Mucosa of rectum (tissue), 2 donors: ENCODE measurements at regions not wholly inside any gene's neighbourhood (a gene's known extent, or its start where the extent isn't known, plus 50 kb on each side); places are given as distances from the start of the nearest gene placed in this dataset.

Experiments
- H3K27ac ChIP-seq, 2 donors: one replicate each; pipeline ENCODE4 v1.7.0; 2013; ENCODE audit warnings: inconsistent platforms in 2 of 2, low read depth in 2 of 2, low read length in 2 of 2
- H3K27me3 ChIP-seq, 2 donors: one replicate each; pipeline ENCODE4 v1.7.0; 2013; ENCODE audit warnings: low read length in 2 of 2; ENCODE audit not compliant: control insufficient read depth in 2 of 2, insufficient read depth in 2 of 2
- H3K36me3 ChIP-seq, 2 donors: one replicate each; pipeline ENCODE4 v1.7.0; 2013; ENCODE audit warnings: low read length in 2 of 2; ENCODE audit not compliant: control insufficient read depth in 2 of 2, insufficient read depth in 2 of 2
- H3K4me1 ChIP-seq, 2 donors: one replicate each; pipeline ENCODE4 v1.7.0; 2013; ENCODE audit warnings: low read length in 2 of 2, mild to moderate bottlenecking in 1 of 2; ENCODE audit not compliant: control insufficient read depth in 2 of 2, insufficient read depth in 2 of 2
- H3K4me3 ChIP-seq, 2 donors: one replicate each; pipeline ENCODE4 v1.7.0; 2013; ENCODE audit warnings: low read length in 2 of 2
- H3K9ac ChIP-seq, 2 donors: one replicate each; pipeline ENCODE4 v1.7.0; 2013; ENCODE audit warnings: low read length in 2 of 2, low read depth in 1 of 2, mild to moderate bottlenecking in 1 of 2
- H3K9me3 ChIP-seq, 2 donors: one replicate each; pipeline ENCODE4 v1.7.0; 2013; ENCODE audit warnings: low read length in 2 of 2; ENCODE audit not compliant: control insufficient read depth in 2 of 2
- donor health status: healthy.
- donor health status: Normal muscosa, but diverticular disease.

DNA sequence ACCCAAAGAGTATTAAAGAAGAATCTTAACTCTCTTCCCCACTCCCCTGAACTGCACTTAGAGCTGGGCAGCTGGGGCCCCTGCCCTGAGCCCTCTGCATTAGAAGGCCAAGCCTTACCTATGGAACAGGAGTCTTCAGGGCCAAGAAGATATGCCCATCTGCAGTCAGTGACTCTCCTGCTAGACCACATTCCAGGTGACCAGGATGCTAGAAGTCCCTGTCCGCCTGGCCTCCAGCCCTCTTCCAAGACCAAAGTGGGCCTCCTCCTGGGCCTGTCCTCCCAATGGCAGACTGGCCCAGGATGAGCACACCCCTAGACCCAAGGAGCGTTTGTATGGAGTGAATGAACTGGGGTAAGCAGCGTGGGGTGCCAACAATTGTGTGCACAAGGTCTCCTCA lies 259.1 kb downstream of the LY86 start:
- Histone ChIP-seq H3K27me3 (no peaks in the 10 kb centered on the region), H3K4me1 (peaks cover 3 to 9% of the 10 kb centered on the region in 2 donors), H3K9me3 (no peaks in the 10 kb centered on the region), H3K4me3 (no peak overlapping the region), H3K27ac (no peak overlapping the region), H3K9ac (no peak overlapping the region), H3K36me3 (no peaks in the 10 kb centered on the region)

- Histone ChIP-seq H3K27me3 (no peaks in the 10 kb centered on the region), H3K4me1 (peaks cover 4 to 11% of the 10 kb centered on the region in 2 donors), H3K27ac (peak overlapping the region in 1 of 2 donors; percentile 11), H3K4me3 (peak overlapping the region in 1 of 2 donors; percentile 11), H3K9ac (no peak overlapping the region), H3K36me3 (no peaks in the 10 kb centered on the region), H3K9me3 (no peaks in the 10 kb centered on the region)
Observed at GRCh38 chr6:6851059-6851948, 256.5 kb upstream of the RREB1 start.

DNA sequence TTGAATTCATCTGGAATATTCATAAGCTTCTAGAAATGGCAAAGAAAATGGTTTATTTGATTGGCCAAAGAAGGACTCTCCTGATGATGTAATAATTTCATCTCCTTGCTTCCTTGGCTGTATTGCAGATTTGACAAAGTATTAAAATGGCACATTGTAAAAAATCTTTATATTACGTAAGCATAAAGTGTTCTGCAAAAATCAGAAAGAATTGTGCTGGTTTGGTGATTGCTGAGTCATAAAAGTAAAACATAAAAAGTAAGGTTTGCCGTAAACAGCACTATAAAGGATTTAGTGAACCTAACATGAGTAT lies 255.9 kb upstream of the RREB1 start:
- Histone ChIP-seq H3K4me3 (no peak overlapping the region), H3K27ac (no peak overlapping the region), H3K4me1 (peaks cover 10 to 17% of the 10 kb centered on the region in 2 donors), H3K27me3 (no peaks in the 10 kb centered on the region), H3K9me3 (no peaks in the 10 kb centered on the region), H3K36me3 (no peaks in the 10 kb centered on the region), H3K9ac (no peak overlapping the region)

DNA sequence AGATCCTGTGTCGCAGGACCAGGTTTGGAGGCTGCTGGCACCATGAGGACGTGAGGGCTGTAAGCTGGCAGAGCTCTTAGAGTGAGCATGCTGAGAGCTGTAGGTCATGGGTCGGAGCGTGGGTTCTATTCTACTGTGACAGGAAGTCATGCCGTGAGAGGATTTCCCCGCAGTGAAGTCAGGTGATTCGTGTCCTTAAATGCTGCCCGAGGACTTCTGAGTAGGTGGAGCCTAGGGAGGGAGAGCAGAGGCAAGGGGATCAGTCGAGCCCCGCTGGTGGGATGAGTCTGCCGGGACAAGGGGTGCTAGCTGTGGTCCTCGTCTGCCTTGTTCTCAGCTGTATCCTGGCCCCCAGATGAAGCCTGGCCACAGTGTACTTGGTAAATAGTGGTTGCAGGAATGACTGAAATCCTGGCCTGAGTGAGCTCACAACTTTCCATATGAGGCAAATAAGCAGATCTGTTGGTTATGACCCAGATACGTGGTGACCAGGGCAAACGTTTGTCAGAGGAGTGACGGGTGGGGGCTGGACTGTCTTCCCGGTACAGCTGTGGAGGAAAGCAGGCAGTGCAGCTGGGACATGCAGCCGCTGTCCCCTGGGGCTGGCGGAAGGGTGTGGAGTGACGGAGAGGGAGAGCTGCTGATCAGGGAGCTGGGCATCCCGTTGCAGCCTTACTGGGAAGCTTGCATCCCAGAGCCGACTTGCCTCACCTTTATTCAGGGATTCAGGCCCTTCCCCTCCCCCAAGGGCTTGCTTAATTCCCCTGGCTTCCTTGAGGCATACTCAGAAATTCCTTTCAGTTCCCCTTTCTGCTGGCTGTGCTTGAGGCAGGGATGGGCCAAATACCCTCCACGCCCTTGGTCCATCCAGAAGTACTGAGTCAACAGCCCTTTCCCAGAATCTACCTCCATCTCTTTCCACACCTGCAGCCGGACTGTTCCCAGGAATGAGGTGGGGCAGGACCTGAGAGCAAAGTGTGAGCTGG lies 250.9 kb upstream of the RREB1 start:
- Histone ChIP-seq H3K27me3 (no peaks in the 10 kb centered on the region), H3K27ac (peak overlapping the region; percentile 80 to 89), H3K4me3 (peak overlapping the region; percentile 52 to 65), H3K4me1 (peaks cover 17 to 22% of the 10 kb centered on the region in 2 donors), H3K9me3 (no peaks in the 10 kb centered on the region), H3K9ac (peak overlapping the region; percentile 51 to 72), H3K36me3 (no peaks in the 10 kb centered on the region)

GRCh38 chr6:6857528-6857927 lies 250.2 kb upstream of the RREB1 start:
- no peaks in the 10 kb centered on the region for H3K9me3 ChIP-seq
- peak overlapping the region; percentile 28 to 51 for H3K9ac ChIP-seq
- no peaks in the 10 kb centered on the region for H3K36me3 ChIP-seq
- peak overlapping the region; percentile 80 to 89 for H3K27ac ChIP-seq
- peaks cover 17 to 29% of the 10 kb centered on the region in 2 donors for H3K4me1 ChIP-seq
- H3K4me3 ChIP-seq, result peak overlapping the region; percentile 52 to 65
- no peaks in the 10 kb centered on the region for H3K27me3 ChIP-seq

DNA sequence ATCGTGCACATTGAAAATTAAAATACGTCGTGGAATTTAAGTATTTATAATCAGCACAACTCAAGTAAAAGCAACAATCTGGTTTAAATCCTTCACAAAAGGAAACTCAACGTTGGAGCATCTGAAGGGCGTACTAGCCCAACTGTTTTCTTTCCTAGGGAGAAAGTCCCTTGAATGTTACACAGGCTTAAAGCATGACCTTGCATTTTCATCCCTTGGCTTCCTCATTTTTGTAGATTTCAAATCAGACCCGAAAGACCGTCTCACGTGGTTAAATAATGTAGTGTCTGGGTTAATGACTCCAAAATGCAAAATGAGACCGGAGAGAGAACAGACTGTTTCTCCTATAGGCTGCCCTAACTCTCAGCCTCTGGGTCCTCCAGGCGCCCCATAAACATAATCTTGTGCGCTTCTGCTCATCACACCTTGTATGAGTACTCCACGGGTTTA lies 249.2 kb upstream of the RREB1 start:
- Histone ChIP-seq H3K4me3 (no peak overlapping the region), H3K27me3 (no peaks in the 10 kb centered on the region), H3K27ac (peak overlapping the region in 1 of 2 donors; percentile 2), H3K9ac (no peak overlapping the region), H3K36me3 (no peaks in the 10 kb centered on the region), H3K9me3 (no peaks in the 10 kb centered on the region), H3K4me1 (peaks cover 17 to 32% of the 10 kb centered on the region in 2 donors)

DNA sequence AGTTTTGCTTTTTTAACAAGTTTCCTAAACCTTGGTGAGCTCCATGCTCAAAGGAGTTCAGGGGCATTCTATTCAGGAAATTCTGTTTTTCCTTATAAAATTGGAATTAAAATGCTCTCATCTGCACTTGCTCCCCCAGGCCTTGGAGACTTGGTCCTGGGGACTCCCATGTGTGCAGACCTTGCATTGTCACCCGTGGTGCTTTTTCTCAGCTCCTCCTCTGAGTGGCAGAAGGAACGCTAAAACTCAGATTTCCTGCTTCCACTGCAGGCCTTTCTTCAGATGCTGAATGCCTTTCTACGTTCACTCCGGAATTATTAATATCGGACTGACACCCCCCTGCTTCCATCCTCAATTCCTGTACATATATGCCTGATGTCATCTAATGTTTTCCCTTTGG lies 248.7 kb upstream of the RREB1 start:
- peak overlapping the region in 1 of 2 donors; percentile 2 for H3K27ac ChIP-seq
- H3K4me3 ChIP-seq, result no peak overlapping the region
- no peaks in the 10 kb centered on the region for H3K36me3 ChIP-seq
- H3K9ac ChIP-seq, result no peak overlapping the region
- H3K27me3 ChIP-seq, result no peaks in the 10 kb centered on the region
- no peaks in the 10 kb centered on the region for H3K9me3 ChIP-seq
- peaks cover 17 to 32% of the 10 kb centered on the region in 2 donors for H3K4me1 ChIP-seq

- H3K9me3 ChIP-seq, result no peaks in the 10 kb centered on the region
- H3K4me3 ChIP-seq, result no peak overlapping the region
- no peaks in the 10 kb centered on the region for H3K36me3 ChIP-seq
- no peak overlapping the region for H3K9ac ChIP-seq
- no peaks in the 10 kb centered on the region for H3K27me3 ChIP-seq
- no peak overlapping the region for H3K27ac ChIP-seq
- H3K4me1 ChIP-seq, result peaks cover 17 to 35% of the 10 kb centered on the region in 2 donors
Observed at GRCh38 chr6:6859722-6860121, 248.0 kb upstream of the RREB1 start.

DNA sequence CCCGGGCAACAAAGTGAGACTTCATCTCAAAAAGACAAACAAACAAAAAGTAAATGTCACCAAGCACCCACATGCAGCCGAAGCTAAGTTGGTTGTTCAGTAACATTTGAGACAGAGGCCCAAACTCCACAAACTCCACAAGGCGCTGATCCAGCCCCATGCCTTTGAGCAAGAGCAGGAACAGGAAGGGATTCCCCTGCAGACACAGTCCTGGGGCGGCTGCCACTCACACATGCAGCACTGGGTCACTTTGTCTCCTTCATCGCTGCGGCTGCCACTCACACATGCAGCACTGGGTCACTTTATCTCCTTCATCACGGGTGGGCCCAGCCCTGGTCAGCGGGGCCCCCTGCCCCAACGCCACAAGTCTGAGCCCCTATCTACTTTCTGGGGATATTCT lies 246.9 kb upstream of the RREB1 start:
- Histone ChIP-seq H3K4me1 (peaks cover 17 to 39% of the 10 kb centered on the region in 2 donors), H3K9me3 (no peaks in the 10 kb centered on the region), H3K27ac (peak overlapping the region in 1 of 2 donors; percentile 26), H3K36me3 (no peaks in the 10 kb centered on the region), H3K27me3 (no peaks in the 10 kb centered on the region), H3K4me3 (no peak overlapping the region), H3K9ac (no peak overlapping the region)
